OCI-LY1 (cell line): ENCODE measurements at regions not wholly inside any gene's neighbourhood (a gene's known extent, or its start where the extent isn't known, plus 50 kb on each side); places are given as distances from the start of the nearest gene placed in this dataset.
A peak's percentile ranks its signal among the peaks of the same experiment; 100 is the strongest.

Experiments used
- H2AFZ ChIP-seq: fragments of 200-600 bp; sonication (generic), shearing (Covaris generic); 2 replicates; pipeline ENCODE4 v1.6.0; 2014; ENCODE audit warnings: antibody characterized with exemption, mild to moderate bottlenecking, low read length
- H3F3A ChIP-seq: fragments of 200-600 bp; sonication (generic), shearing (Covaris generic); 2 replicates; pipeline ENCODE4 v1.6.0; 2014; ENCODE audit warnings: mild to moderate bottlenecking, antibody characterized with exemption, low read length, moderate library complexity; ENCODE audit not compliant: insufficient read depth
- H3K27ac ChIP-seq: fragments of 200-600 bp; sonication (generic); 2 replicates; pipeline ENCODE4 v1.5.1; 2014; ENCODE audit warnings: low read length, mixed run types, mild to moderate bottlenecking, low read depth; ENCODE audit not compliant: poor library complexity, severe bottlenecking
- H3K27me3 ChIP-seq: fragments of 200-600 bp; sonication (generic); 2 replicates; pipeline ENCODE4 v1.6.0; 2014; ENCODE audit warnings: antibody characterized with exemption, mild to moderate bottlenecking, low read length, moderate library complexity; ENCODE audit not compliant: insufficient read depth
- H3K36me3 ChIP-seq: fragments of 200-600 bp; sonication (generic); 2 replicates; pipeline ENCODE4 v1.6.1; 2014; ENCODE audit warnings: mild to moderate bottlenecking, antibody characterized with exemption, low read length, moderate library complexity, mixed read lengths; ENCODE audit not compliant: insufficient read depth
- H3K4me1 ChIP-seq: fragments of 200-600 bp; sonication (generic); 2 replicates; pipeline ENCODE4 v1.5.1; 2014; ENCODE audit warnings: mild to moderate bottlenecking, low read length, moderate library complexity; ENCODE audit not compliant: insufficient read depth, severe bottlenecking
- H3K4me2 ChIP-seq: fragments of 200-600 bp; sonication (generic), shearing (Covaris generic); 2 replicates; pipeline ENCODE4 v1.6.1; 2014; ENCODE audit warnings: low read length
- H3K4me3 ChIP-seq: fragments of 200-600 bp; sonication (generic); 2 replicates; pipeline ENCODE4 v1.5.1; 2014; ENCODE audit warnings: low read length, low read depth, mild to moderate bottlenecking, mixed read lengths; ENCODE audit not compliant: poor library complexity, severe bottlenecking
- H3K79me2 ChIP-seq: fragments of 200-600 bp; shearing (Covaris generic); 2 replicates; pipeline ENCODE4 v1.6.1; 2016; ENCODE audit warnings: mixed run types, low read length, mixed read lengths; ENCODE audit not compliant: insufficient read depth
- H3K9ac ChIP-seq: fragments of 200-600 bp; sonication (generic), shearing (Covaris generic); 2 replicates; pipeline ENCODE4 v1.6.1; 2014; ENCODE audit warnings: mild to moderate bottlenecking, low read length, mixed read lengths
- H3K9me2 ChIP-seq: fragments of 200-600 bp; sonication (generic), shearing (Covaris generic); 2 replicates; pipeline ENCODE4 v1.6.1; 2014; ENCODE audit warnings: low read depth, mild to moderate bottlenecking, low read length, mixed read lengths
- H3K9me3 ChIP-seq: fragments of 200-600 bp; shearing (Covaris generic); 2 replicates; pipeline ENCODE4 v1.6.1; 2014; ENCODE audit warnings: low read length, mixed read lengths
- H4K20me1 ChIP-seq: fragments of 200-600 bp; sonication (generic), shearing (Covaris generic); 2 replicates; pipeline ENCODE4 v1.6.0; 2016; ENCODE audit warnings: mild to moderate bottlenecking, low read length; ENCODE audit not compliant: insufficient read depth
- EZH2 ChIP-seq: fragments of 200-600 bp; sonication (generic), shearing (Covaris generic); IDR thresholded peaks from 2 replicates; pipeline ENCODE4 v1.8.0; 2017; ENCODE audit warnings: borderline replicate concordance, mixed run types, mild to moderate bottlenecking, antibody characterized with exemption, low read length, moderate library complexity, mixed read lengths
- TF ChIP-seq, protein P1 (sequence below): fragments of 200-600 bp; sonication (generic), shearing (Covaris generic); IDR thresholded peaks from 2 replicates; pipeline ENCODE4 v1.5.1; 2017; ENCODE audit warnings: mild to moderate bottlenecking, antibody characterized with exemption, low read length, moderate library complexity, mixed read lengths

DNA sequence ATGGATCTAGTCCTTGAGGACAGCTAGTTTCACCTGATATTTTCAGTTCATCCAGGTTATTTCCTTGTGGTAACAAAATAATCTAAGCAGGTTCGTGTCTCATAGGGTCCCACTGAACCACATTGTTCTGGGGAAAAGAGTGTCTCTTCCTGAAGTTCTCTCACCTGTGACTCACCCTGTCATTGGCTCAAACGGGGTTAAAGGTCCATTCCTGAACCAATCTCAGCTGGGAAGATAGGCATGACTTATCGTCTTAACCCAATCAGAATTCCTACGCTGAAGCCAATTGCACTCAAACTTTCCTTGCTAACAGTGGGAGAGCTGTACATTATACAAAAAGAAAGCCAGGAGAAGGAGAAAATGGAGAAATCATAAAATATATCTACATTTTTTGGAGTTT lies 475.8 kb downstream of the TOX3 start:
- H3K9me3 ChIP-seq: no peaks in the 10 kb centered on the region
- H3K36me3 ChIP-seq: no peaks in the 10 kb centered on the region
- no peaks in the 10 kb centered on the region for H3F3A ChIP-seq
- H3K27me3 ChIP-seq: no peaks in the 10 kb centered on the region
- H3K9ac ChIP-seq: no peak overlapping the region
- TF ChIP-seq, protein P1, sequence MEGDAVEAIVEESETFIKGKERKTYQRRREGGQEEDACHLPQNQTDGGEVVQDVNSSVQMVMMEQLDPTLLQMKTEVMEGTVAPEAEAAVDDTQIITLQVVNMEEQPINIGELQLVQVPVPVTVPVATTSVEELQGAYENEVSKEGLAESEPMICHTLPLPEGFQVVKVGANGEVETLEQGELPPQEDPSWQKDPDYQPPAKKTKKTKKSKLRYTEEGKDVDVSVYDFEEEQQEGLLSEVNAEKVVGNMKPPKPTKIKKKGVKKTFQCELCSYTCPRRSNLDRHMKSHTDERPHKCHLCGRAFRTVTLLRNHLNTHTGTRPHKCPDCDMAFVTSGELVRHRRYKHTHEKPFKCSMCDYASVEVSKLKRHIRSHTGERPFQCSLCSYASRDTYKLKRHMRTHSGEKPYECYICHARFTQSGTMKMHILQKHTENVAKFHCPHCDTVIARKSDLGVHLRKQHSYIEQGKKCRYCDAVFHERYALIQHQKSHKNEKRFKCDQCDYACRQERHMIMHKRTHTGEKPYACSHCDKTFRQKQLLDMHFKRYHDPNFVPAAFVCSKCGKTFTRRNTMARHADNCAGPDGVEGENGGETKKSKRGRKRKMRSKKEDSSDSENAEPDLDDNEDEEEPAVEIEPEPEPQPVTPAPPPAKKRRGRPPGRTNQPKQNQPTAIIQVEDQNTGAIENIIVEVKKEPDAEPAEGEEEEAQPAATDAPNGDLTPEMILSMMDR: no peak
- TF ChIP-seq EZH2: no peak
- no peaks in the 10 kb centered on the region for H4K20me1 ChIP-seq
- no peak overlapping the region for H2AFZ ChIP-seq
- no peaks in the 10 kb centered on the region for H3K9me2 ChIP-seq
- no peaks in the 10 kb centered on the region for H3K79me2 ChIP-seq
- no peaks in the 10 kb centered on the region for H3K4me1 ChIP-seq
- no peak overlapping the region for H3K4me3 ChIP-seq
- no peak overlapping the region for H3K4me2 ChIP-seq
- H3K27ac ChIP-seq: no peak overlapping the region

DNA sequence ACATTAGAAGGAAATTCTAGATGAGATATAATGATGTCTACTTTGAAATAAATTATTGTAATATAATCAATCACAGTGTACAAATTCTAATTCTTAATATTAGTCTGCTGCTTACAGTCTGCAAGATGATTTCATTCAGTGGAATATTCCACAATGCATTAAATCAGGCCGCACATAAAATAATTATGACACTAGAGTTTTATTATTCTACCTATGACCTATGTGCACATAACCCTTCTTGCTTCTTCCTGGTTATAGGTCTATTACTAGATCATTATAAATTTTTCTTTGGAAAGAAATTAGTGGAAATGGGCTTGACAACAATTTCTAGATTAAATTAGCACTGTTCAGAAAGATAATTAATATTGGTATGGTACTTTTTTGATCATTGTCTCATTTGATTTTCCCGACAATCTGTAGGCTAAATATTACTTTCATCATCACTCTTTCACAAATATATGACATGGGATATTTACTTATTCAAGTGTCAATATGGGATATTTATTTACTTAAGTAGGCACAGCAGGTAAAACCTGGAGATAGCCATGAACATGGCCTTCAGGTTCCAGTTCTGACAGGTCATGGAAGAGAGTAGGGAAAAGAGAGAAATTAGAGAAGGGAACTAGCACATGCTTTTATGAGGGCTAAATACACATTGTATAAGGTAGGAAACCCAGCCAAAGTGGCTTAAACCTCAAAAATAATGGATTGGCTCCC lies 476.4 kb downstream of the TOX3 start:
- H3K4me2 ChIP-seq: no peak overlapping the region
- TF ChIP-seq, protein P1: no peak
- no peak for TF ChIP-seq EZH2
- no peaks in the 10 kb centered on the region for H3K9me3 ChIP-seq
- no peak overlapping the region for H3K4me3 ChIP-seq
- H4K20me1 ChIP-seq: no peaks in the 10 kb centered on the region
- no peak overlapping the region for H2AFZ ChIP-seq
- H3K79me2 ChIP-seq: no peaks in the 10 kb centered on the region
- H3K27ac ChIP-seq: no peak overlapping the region
- no peaks in the 10 kb centered on the region for H3K9me2 ChIP-seq
- no peaks in the 10 kb centered on the region for H3K27me3 ChIP-seq
- H3F3A ChIP-seq: no peaks in the 10 kb centered on the region
- H3K36me3 ChIP-seq: no peaks in the 10 kb centered on the region
- H3K4me1 ChIP-seq: no peaks in the 10 kb centered on the region
- H3K9ac ChIP-seq: no peak overlapping the region

- Histone ChIP-seq H3K9ac (no peak overlapping the region), H3K79me2 (no peaks in the 10 kb centered on the region), H3K4me2 (no peak overlapping the region), H3K4me1 (no peaks in the 10 kb centered on the region), H2AFZ (no peak overlapping the region), H3K27ac (no peak overlapping the region), H3K9me3 (no peaks in the 10 kb centered on the region), H3F3A (no peaks in the 10 kb centered on the region), H3K36me3 (no peaks in the 10 kb centered on the region), H3K27me3 (no peaks in the 10 kb centered on the region), H3K9me2 (no peaks in the 10 kb centered on the region), H3K4me3 (no peak overlapping the region), H4K20me1 (no peaks in the 10 kb centered on the region)
- TF ChIP-seq EZH2: no peak
- TF ChIP-seq, protein P1: peak; percentile 40; the same call in 1 of the 2 replicates
Observed at GRCh38 chr16:52069866-52070265, 477.1 kb downstream of the TOX3 start.
